ENCODE measurements at regions not wholly inside any gene's neighbourhood (a gene's known extent, or its start where the extent isn't known, plus 50 kb on each side); places are given as distances from the start of the nearest gene placed in this dataset.

- TF ChIP-seq REST (IDR thresholded peaks at IDR 0.05; ENCODE audit: borderline replicate concordance in 1 of 2, low read depth in 1 of 2, low read length in 2 of 2) (no peak), MAFG (CRISPR knock-in tag; IDR thresholded peaks at IDR 0.05) (no peak), ZFP36 (IDR thresholded peaks at IDR 0.05; ENCODE audit: borderline replicate concordance, low read depth, low read length, partially characterized antibody) (no peak), ZNF367 (CRISPR knock-in tag; IDR thresholded peaks at IDR 0.05; ENCODE audit: borderline replicate concordance) (no peak), CTCF (CRISPR knock-in tag; IDR thresholded peaks at IDR 0.05) (no peak), HDAC2 (CRISPR knock-in tag; IDR thresholded peaks at IDR 0.05) (no peak), ZNF121 (CRISPR knock-in tag; IDR thresholded peaks at IDR 0.05) (no peak), ZZZ3 (CRISPR knock-in tag; IDR thresholded peaks at IDR 0.05; ENCODE audit: borderline replicate concordance) (no peak), NFE2L1 (CRISPR knock-in tag; IDR thresholded peaks at IDR 0.05; ENCODE audit: borderline replicate concordance) (no peak), ZNF619 (CRISPR knock-in tag; IDR thresholded peaks at IDR 0.05) (no peak), HNF4A (CRISPR knock-in tag; IDR thresholded peaks at IDR 0.05) (no peak), GATAD1 (CRISPR knock-in tag; IDR thresholded peaks at IDR 0.05) (no peak), FOXM1 (CRISPR knock-in tag; IDR thresholded peaks at IDR 0.05) (no peak)
Observed at GRCh38 chr7:31236868-31237267, 103.7 kb downstream of the NEUROD6 start.

Measured in HepG2 (cell line).